Ishikawa (cell line): ENCODE measurements at regions not wholly inside any gene's neighbourhood (a gene's known extent, or its start where the extent isn't known, plus 50 kb on each side); places are given as distances from the start of the nearest gene placed in this dataset.

ENCODE experiments used
- CEBPB ChIP-seq: IDR thresholded peaks from 2 replicates; pipeline ENCODE4 v1.6.1; 2012
- CREB1 ChIP-seq: IDR thresholded peaks from 2 replicates; pipeline ENCODE4 v1.6.1; 2012; ENCODE audit warnings: low read depth
- EGR1 ChIP-seq: IDR thresholded peaks from 2 replicates; pipeline ENCODE4 v1.6.1; 2012
- EP300 ChIP-seq: IDR thresholded peaks from 2 replicates; pipeline ENCODE4 v1.6.1; 2012; ENCODE audit warnings: borderline replicate concordance
- MAX ChIP-seq: IDR thresholded peaks from 2 replicates; pipeline ENCODE4 v1.6.1; 2012
- NFIC ChIP-seq: IDR thresholded peaks from 2 replicates; pipeline ENCODE4 v1.6.1; 2012
- RAD21 ChIP-seq: IDR thresholded peaks from 2 replicates; pipeline ENCODE4 v1.6.1; 2012; ENCODE audit warnings: low read depth
- REST ChIP-seq: IDR thresholded peaks from 2 replicates; pipeline ENCODE4 v1.6.1; 2012; ENCODE audit warnings: low read depth, mild to moderate bottlenecking
- TAF1 ChIP-seq: IDR thresholded peaks from 2 replicates; pipeline ENCODE4 v1.6.1; 2012; ENCODE audit warnings: low read depth, mild to moderate bottlenecking
- YY1 ChIP-seq: IDR thresholded peaks from 2 replicates; pipeline ENCODE4 v1.6.1; 2012; ENCODE audit warnings: low read depth
- TF ChIP-seq, protein P1 (sequence below): IDR thresholded peaks from 2 replicates; pipeline ENCODE4 v1.6.1; 2012

DNA sequence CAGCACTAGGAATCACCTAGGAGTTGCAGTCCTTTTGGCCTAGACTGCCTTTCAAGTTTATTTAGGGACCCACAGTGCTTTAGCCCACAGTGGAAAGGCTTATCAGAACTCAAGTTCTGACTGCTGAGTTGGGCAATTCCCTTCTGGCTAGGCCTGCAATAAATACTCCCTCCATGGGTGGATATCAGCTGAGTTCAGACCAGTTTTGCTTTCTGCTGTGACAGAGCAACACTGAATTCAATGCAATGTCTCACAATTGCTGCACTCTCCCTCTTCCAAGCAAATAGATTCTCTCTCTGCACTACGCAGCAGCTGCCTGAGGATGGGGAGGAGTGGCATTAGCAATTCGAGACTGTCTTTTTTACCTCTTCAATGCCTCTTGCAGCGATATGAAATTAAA lies 1153.3 kb downstream of the SORCS1 start:
- TF ChIP-seq TAF1 (no peak), CEBPB (no peak), EGR1 (no peak), NFIC (no peak), YY1 (no peak), EP300 (no peak), CREB1 (no peak), REST (no peak), MAX (no peak), RAD21 (no peak)
- TF ChIP-seq, protein P1, sequence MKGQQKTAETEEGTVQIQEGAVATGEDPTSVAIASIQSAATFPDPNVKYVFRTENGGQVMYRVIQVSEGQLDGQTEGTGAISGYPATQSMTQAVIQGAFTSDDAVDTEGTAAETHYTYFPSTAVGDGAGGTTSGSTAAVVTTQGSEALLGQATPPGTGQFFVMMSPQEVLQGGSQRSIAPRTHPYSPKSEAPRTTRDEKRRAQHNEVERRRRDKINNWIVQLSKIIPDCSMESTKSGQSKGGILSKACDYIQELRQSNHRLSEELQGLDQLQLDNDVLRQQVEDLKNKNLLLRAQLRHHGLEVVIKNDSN, result no peak
